ENCODE measurements at regions not wholly inside any gene's neighbourhood (a gene's known extent, or its start where the extent isn't known, plus 50 kb on each side); places are given as distances from the start of the nearest gene placed in this dataset.

- TF ChIP-seq RFX5 (IDR thresholded peaks at IDR 0.05; ENCODE audit: low read depth, low read length) (no peak), KDM1A (IDR thresholded peaks at IDR 0.05; ENCODE audit: borderline replicate concordance) (no peak), CHD4 (IDR thresholded peaks at IDR 0.05) (no peak)
Observed at GRCh38 chr14:85822236-85822635, 292.3 kb downstream of the FLRT2 start.
